Panc1 (cell line): ENCODE measurements at regions not wholly inside any gene's neighbourhood (a gene's known extent, or its start where the extent isn't known, plus 50 kb on each side); places are given as distances from the start of the nearest gene placed in this dataset.

ENCODE experiments used
- POLR2AphosphoS5 ChIP-seq: IDR thresholded peaks from 2 replicates; pipeline ENCODE4 v1.6.1; 2012; ENCODE audit warnings: mild to moderate bottlenecking, low read depth, low read length, moderate library complexity
- SIN3A ChIP-seq: IDR thresholded peaks from 2 replicates; pipeline ENCODE4 v1.6.1; 2012; ENCODE audit warnings: low read depth, mild to moderate bottlenecking, low read length, moderate library complexity, borderline replicate concordance; ENCODE audit not compliant: insufficient read depth
- TCF7L2 ChIP-seq: IDR thresholded peaks from 2 replicates; pipeline ENCODE4 v1.6.1; 2011; ENCODE audit warnings: mild to moderate bottlenecking, low read depth, low read length, inconsistent platforms
- TF ChIP-seq, protein P1 (sequence below): fragments of 450-650 bp; IDR thresholded peaks from 2 replicates; pipeline ENCODE4 v1.5.1; 2017; ENCODE audit warnings: mild to moderate bottlenecking
- TF ChIP-seq, protein P2 (sequence below), 2 experiments: IDR thresholded peaks; 2 replicates each; pipeline ENCODE4 v1.6.1; 2011 to 2012; ENCODE audit warnings: low read depth in 2 of 2, control low read depth in 1 of 2, low read length in 1 of 2, mild to moderate bottlenecking in 1 of 2, moderate library complexity in 1 of 2; ENCODE audit not compliant: insufficient read depth in 1 of 2

DNA sequence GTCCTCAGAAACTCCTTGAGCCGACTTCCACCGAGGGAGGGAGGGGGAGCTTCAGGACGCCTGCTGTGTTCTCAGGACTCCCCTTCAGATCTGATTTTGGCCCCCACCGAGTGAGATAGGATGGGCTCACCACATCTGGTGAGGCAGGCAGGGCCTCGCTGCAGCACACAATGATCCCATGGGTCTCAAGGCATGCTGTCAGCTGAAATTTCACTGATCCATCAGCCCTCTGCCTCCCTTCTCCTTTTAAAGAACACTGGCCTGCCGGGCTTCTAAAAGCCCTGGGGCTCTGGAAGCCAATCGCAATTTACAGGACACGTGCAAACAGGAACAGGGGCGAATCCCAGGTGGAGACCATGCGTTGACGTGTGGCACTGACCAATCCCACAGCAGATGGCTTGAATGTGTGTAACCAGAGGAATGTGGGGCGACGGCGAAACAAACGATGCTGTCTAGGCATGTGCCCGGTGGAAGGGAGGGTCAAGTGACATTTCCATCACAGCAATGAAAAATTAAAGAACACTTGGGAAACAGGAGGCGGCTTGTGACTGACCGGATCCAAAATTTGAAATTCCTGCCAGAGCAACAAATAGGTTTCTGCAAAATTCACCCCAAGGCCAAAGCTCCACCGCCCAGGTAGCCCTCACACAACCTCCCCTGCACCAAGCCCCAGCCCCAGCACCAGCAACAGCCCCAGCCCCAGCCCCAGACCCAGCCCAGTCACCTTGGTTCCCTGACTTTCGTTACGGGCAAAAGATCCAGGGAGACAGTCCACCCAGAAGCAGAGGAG is 167.1 kb upstream of the ZNF337 start:
- TF ChIP-seq, protein P1, sequence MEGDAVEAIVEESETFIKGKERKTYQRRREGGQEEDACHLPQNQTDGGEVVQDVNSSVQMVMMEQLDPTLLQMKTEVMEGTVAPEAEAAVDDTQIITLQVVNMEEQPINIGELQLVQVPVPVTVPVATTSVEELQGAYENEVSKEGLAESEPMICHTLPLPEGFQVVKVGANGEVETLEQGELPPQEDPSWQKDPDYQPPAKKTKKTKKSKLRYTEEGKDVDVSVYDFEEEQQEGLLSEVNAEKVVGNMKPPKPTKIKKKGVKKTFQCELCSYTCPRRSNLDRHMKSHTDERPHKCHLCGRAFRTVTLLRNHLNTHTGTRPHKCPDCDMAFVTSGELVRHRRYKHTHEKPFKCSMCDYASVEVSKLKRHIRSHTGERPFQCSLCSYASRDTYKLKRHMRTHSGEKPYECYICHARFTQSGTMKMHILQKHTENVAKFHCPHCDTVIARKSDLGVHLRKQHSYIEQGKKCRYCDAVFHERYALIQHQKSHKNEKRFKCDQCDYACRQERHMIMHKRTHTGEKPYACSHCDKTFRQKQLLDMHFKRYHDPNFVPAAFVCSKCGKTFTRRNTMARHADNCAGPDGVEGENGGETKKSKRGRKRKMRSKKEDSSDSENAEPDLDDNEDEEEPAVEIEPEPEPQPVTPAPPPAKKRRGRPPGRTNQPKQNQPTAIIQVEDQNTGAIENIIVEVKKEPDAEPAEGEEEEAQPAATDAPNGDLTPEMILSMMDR, result no peak
- TF ChIP-seq, protein P2, sequence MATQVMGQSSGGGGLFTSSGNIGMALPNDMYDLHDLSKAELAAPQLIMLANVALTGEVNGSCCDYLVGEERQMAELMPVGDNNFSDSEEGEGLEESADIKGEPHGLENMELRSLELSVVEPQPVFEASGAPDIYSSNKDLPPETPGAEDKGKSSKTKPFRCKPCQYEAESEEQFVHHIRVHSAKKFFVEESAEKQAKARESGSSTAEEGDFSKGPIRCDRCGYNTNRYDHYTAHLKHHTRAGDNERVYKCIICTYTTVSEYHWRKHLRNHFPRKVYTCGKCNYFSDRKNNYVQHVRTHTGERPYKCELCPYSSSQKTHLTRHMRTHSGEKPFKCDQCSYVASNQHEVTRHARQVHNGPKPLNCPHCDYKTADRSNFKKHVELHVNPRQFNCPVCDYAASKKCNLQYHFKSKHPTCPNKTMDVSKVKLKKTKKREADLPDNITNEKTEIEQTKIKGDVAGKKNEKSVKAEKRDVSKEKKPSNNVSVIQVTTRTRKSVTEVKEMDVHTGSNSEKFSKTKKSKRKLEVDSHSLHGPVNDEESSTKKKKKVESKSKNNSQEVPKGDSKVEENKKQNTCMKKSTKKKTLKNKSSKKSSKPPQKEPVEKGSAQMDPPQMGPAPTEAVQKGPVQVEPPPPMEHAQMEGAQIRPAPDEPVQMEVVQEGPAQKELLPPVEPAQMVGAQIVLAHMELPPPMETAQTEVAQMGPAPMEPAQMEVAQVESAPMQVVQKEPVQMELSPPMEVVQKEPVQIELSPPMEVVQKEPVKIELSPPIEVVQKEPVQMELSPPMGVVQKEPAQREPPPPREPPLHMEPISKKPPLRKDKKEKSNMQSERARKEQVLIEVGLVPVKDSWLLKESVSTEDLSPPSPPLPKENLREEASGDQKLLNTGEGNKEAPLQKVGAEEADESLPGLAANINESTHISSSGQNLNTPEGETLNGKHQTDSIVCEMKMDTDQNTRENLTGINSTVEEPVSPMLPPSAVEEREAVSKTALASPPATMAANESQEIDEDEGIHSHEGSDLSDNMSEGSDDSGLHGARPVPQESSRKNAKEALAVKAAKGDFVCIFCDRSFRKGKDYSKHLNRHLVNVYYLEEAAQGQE (IDR thresholded peaks at IDR 0.05; ENCODE audit: insufficient read depth in 1 of 2, low read depth in 2 of 2, low read length in 1 of 2), result no peak
- TF ChIP-seq POLR2AphosphoS5 (no peak), SIN3A (no peak), TCF7L2 (no peak)
